Body of pancreas (tissue), 4 donors: ENCODE measurements at regions not wholly inside any gene's neighbourhood (a gene's known extent, or its start where the extent isn't known, plus 50 kb on each side); places are given as distances from the start of the nearest gene placed in this dataset.

Source experiments
- ATAC-seq: fragments of 150-250 bp; one replicate; pipeline ENCODE4 v1.9.1; 2016
- DNase-seq, 4 donors: peaks; one replicate each; pipeline ENCODE4 v3.0.0-alpha.2; 2019
- H3K27ac ChIP-seq, 4 donors: fragments of 200-600 bp; sonication (generic); 1 replicate in 3 of 4; 2 replicates in 1 of 4; pipeline versions ENCODE4 v1.5.1 to v1.6.1; 2016 to 2019; ENCODE audit warnings: mild to moderate bottlenecking in 1 of 4, mixed read lengths in 1 of 4, moderate library complexity in 1 of 4
- H3K27me3 ChIP-seq, 2 donors: fragments of 200-600 bp; sonication (generic); one replicate each; pipeline ENCODE4 v1.6.0; 2016; ENCODE audit warnings: mild to moderate bottlenecking in 1 of 2
- H3K36me3 ChIP-seq, 2 donors: fragments of 200-600 bp; sonication (generic); replicated peaks in 1 of 2; 2 replicates each; pipeline ENCODE4 v1.5.1; 2016; ENCODE audit warnings: low read depth in 2 of 2; ENCODE audit not compliant: insufficient read depth in 1 of 2
- H3K4me1 ChIP-seq: fragments of 200-600 bp; sonication (generic); one replicate; pipeline ENCODE4 v1.6.0; 2016
- H3K4me3 ChIP-seq, 2 donors: fragments of 200-600 bp; sonication (generic); 1 replicate in 1 of 2; 2 replicates in 1 of 2; pipeline ENCODE4 v1.5.1; 2016 to 2019
- H3K9me3 ChIP-seq, 3 donors: fragments of 200-600 bp; sonication (generic); 1 replicate in 2 of 3; 2 replicates in 1 of 3; pipeline ENCODE4 v1.5.1; 2016
- POLR2A ChIP-seq, 3 donors: fragments of 450-650 bp; IDR thresholded peaks; one replicate each; pipeline ENCODE4 v1.6.1; 2016; ENCODE audit warnings: antibody characterized with exemption in 3 of 3, mild to moderate bottlenecking in 2 of 3
- WGBS, 2 donors: methylation state at CpG; one replicate each; pipeline ENCODE4 v1.1.5; 2017; 5-methylcytosine and 5-hydroxymethylcytosine counted together
- intact Hi-C: fragments of 100-400 bp; cut with DNase I; formaldehyde crosslinking; loops from one replicate; pipeline ENCODE4 v1.15.1; 2023
- TF ChIP-seq, protein P1 (sequence below), 7 experiments: fragments of 450-650 bp in 4 of 7; fragments of 200-600 bp in 3 of 7; sonication (generic) in 3 of 7; IDR thresholded peaks; one replicate each; pipeline ENCODE4 v1.5.1; 2016 to 2019; ENCODE audit warnings: antibody characterized with exemption in 7 of 7

DNA sequence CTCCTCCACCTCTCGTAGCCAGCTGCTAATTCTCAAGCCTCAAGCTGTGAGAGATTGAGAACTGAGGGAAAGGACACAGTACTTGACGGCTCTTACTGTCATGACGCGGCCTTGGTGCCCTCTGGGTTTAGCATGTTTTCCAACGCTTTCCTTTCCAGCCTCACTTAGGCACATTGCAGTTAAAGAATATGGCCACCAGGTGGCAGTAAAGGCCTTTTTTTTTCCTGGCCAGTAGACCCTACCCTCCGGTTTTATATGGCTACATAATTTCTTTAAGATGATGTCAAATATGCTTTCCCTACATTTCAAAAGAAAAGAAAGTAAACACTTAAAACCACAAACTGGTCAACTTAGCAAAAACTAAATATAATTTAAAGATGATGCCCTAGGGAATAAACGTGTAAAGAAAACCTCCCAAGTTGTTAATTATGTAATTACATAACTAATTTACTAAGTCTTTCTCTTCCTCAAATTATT lies 56.8 kb upstream of the PRDX6 start:
- ATAC-seq (peak; percentile 96), DNase-seq (peak; percentile 64 to 73 (median 69))
- WGBS, 2 donors = 8 to 11% methylated on average over 7 of the region's 7 CpGs
- Histone ChIP-seq H3K36me3 (no peaks in the 10 kb centered on the region), H3K9me3 (no peaks in the 10 kb centered on the region), H3K4me3 (no peak overlapping the region), H3K4me1 (peaks cover 4% of the 10 kb centered on the region), H3K27ac (no peak overlapping the region), H3K27me3 (no peaks in the 10 kb centered on the region)
- TF ChIP-seq, protein P1, sequence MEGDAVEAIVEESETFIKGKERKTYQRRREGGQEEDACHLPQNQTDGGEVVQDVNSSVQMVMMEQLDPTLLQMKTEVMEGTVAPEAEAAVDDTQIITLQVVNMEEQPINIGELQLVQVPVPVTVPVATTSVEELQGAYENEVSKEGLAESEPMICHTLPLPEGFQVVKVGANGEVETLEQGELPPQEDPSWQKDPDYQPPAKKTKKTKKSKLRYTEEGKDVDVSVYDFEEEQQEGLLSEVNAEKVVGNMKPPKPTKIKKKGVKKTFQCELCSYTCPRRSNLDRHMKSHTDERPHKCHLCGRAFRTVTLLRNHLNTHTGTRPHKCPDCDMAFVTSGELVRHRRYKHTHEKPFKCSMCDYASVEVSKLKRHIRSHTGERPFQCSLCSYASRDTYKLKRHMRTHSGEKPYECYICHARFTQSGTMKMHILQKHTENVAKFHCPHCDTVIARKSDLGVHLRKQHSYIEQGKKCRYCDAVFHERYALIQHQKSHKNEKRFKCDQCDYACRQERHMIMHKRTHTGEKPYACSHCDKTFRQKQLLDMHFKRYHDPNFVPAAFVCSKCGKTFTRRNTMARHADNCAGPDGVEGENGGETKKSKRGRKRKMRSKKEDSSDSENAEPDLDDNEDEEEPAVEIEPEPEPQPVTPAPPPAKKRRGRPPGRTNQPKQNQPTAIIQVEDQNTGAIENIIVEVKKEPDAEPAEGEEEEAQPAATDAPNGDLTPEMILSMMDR (IDR thresholded peaks at IDR 0.05) = peak; percentile 55 to 95 (median 88)
- no peak for TF ChIP-seq POLR2A (IDR thresholded peaks at IDR 0.05)
- intact Hi-C loops = loop anchor here (10.0 kb wide), 2 partner anchors 74 to 414 kb away; no protein-coding TSS in a partner anchor

DNA sequence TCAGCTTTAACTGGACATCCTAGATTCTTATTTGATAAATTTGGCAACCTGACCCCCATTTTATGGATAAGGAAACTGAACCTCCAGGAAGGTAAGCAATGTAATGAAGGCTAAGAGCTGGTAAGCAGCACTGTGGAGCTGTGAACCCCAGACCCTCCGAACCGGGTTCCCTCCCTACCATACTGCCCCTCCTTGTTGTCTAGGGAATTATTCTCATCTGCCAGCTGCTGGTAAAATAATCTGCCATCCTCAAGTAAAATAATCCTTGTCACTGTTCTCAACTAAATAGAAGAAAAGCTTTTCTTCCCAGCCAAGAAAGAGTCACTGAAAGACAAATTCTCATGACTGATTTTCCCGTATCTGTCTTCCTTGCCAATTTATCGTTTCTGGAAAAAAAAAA lies 55.8 kb upstream of the PRDX6 start:
- Histone ChIP-seq H3K4me3 (no peak overlapping the region), H3K4me1 (peaks cover 4% of the 10 kb centered on the region), H3K36me3 (no peaks in the 10 kb centered on the region), H3K27ac (no peak overlapping the region), H3K9me3 (no peaks in the 10 kb centered on the region), H3K27me3 (no peaks in the 10 kb centered on the region)
- ATAC-seq = no peak
- intact Hi-C loops = loop anchor here (10.0 kb wide), 2 partner anchors 74 to 414 kb away; no protein-coding TSS in a partner anchor
- WGBS, 2 donors = 66 to 68% methylated on average over 4 of the region's 4 CpGs
- DNase-seq = no peak
- no peak for TF ChIP-seq POLR2A (IDR thresholded peaks at IDR 0.05)
- TF ChIP-seq, protein P1 (IDR thresholded peaks at IDR 0.05) = no peak

DNA sequence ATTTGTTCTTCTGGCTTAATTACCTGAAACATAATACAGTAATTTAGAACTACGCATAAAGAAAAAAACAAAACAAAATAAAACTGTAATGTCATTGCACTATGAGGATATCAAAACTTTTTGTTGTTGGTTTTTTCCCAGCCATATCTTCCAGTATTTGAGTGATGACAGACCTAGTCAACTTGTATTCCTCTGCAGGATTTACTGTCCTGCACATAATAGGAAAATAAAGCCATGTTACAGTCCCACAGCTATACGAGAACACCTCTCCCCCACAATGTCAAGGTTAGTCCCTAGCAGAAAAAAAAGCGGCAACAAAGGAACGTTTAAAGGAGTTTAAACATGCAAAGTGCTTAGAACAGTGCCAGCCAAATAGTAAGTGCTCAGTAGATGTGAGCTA lies 55.3 kb upstream of the PRDX6 start:
- H3K27me3 ChIP-seq = no peaks in the 10 kb centered on the region
- intact Hi-C loops = loop anchor here (10.0 kb wide), 2 partner anchors 73 to 413 kb away; no protein-coding TSS in a partner anchor
- WGBS, 2 donors = 67 to 78% methylated on average over 4 of the region's 4 CpGs
- peaks cover 4% of the 10 kb centered on the region for H3K4me1 ChIP-seq
- no peaks in the 10 kb centered on the region for H3K9me3 ChIP-seq
- no peak for DNase-seq
- no peaks in the 10 kb centered on the region for H3K36me3 ChIP-seq
- no peak overlapping the region for H3K27ac ChIP-seq
- H3K4me3 ChIP-seq = no peak overlapping the region
- TF ChIP-seq, protein P1 (IDR thresholded peaks at IDR 0.05) = no peak
- no peak for TF ChIP-seq POLR2A (IDR thresholded peaks at IDR 0.05)
- no peak for ATAC-seq

DNA sequence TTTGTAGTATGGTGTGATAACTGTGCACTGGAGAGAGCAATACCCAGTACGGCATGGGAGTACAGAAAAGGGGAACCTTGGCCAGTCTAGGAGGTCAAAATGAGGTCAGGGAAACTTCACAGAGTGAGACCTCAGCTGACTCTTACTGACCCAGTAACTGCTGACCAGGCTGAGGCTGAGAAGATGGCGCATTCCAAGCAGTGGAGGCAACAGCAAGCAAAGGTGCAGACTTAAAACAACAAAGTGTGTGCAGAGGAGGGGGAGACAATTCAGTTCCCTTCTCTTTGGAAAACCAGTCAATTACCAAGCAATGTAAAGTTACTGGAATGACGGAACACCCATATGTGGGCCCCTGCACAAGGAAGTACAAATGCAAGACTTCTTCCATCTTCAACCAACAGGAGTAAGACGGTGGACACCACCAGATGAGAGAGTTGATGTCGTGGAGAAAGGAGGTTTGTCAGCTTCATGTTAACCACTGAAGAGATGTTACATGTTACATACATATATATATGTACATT lies 54.6 kb upstream of the PRDX6 start:
- DNase-seq (peak in 1 of 4 donors; percentile 42), ATAC-seq (no peak)
- TF ChIP-seq, protein P1 (IDR thresholded peaks at IDR 0.05) = no peak
- TF ChIP-seq POLR2A (IDR thresholded peaks at IDR 0.05) = no peak

DNA sequence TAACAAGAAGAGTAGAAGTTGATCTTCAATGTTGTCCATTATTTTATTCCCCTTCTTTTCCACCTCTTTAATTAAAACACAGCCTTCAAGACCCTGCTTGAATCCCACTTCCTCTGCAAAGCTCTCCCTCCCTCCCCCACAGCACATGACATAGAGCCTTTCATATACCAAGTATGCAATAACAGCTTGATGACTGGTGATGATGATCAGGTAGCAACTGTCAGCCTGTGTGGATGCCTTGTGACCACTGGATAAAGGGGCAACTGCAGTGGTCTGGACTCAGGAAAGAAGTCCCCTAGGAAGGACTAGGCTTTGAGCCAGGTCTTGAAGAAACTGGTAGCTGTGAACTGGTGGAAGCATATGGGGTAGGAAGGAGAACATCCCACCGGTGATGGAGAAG lies 53.8 kb upstream of the PRDX6 start:
- ATAC-seq = no peak
- TF ChIP-seq, protein P1 (IDR thresholded peaks at IDR 0.05) = no peak
- TF ChIP-seq POLR2A (IDR thresholded peaks at IDR 0.05) = no peak
- intact Hi-C loops = loop anchor here (10.0 kb wide), 2 partner anchors 72 to 412 kb away; no protein-coding TSS in a partner anchor
- no peaks in the 10 kb centered on the region for H3K36me3 ChIP-seq
- DNase-seq = no peak
- peaks cover 4% of the 10 kb centered on the region for H3K4me1 ChIP-seq
- no peaks in the 10 kb centered on the region for H3K27me3 ChIP-seq
- no peak overlapping the region for H3K27ac ChIP-seq
- 72 to 75% methylated on average over 1 of the region's 1 CpG for whole genome bisulfite sequencing, 2 donors
- no peaks in the 10 kb centered on the region for H3K9me3 ChIP-seq
- H3K4me3 ChIP-seq = no peak overlapping the region

More for the DNA sequence above, 54.6 kb upstream of the PRDX6 start:
- WGBS, 2 donors = 52 to 55% methylated on average over 5 of the region's 5 CpGs
- Histone ChIP-seq H3K27ac (no peak overlapping the region), H3K4me1 (peaks cover 4% of the 10 kb centered on the region), H3K4me3 (no peak overlapping the region), H3K27me3 (no peaks in the 10 kb centered on the region), H3K9me3 (no peaks in the 10 kb centered on the region), H3K36me3 (no peaks in the 10 kb centered on the region)
- intact Hi-C loops = loop anchor here (10.0 kb wide), 2 partner anchors 72 to 412 kb away; no protein-coding TSS in a partner anchor
